Right ventricle myocardium inferior (tissue), 1 donor: ENCODE measurements at regions not wholly inside any gene's neighbourhood (a gene's known extent, or its start where the extent isn't known, plus 50 kb on each side); places are given as distances from the start of the nearest gene placed in this dataset.
"Not testable (repeated sequence)": the region's sequence is repeated elsewhere in the genome, so short reads cannot be mapped to it uniquely, and the experiment has no call there.

Source experiments
- ATAC-seq: fragments of 200-7000 bp; cut with Tn5 transposase; one replicate; pipeline ENCODE4 v1.9.1; 2020; ENCODE audit warnings: mild to moderate bottlenecking, moderate library complexity
- DNase-seq: peaks from one replicate; pipeline ENCODE4 v3.0.0; 2021; ENCODE audit errors: missing footprints
- intact Hi-C: fragments of 100-400 bp; cut with DNase I; formaldehyde crosslinking; loops from one replicate; pipeline ENCODE4 v1.11.0; 2022
- donor health status: DM: no; HTN: yes; CAD: no; lungs with severe emphysema.

DNA sequence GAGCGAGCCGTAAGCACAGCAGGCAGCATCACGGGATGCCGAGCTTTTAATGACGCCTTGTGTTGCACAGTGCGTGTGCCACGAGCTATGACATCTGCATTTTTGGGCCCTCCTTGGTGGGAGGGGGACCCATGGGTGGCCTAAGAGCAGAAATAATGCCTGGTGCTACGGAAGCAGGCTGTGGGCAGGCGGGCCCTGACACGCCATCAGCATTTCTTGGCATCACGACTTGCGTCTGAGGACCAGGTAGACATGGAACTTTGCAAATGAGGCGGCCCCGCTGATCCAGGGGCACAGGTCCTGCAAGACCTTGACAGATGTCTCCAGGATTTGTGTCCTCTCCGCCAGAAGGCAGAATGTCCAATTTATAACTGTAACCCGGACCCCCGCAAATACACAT lies 117.8 kb upstream of the RNF32 start:
- DNase-seq, result no peak
- intact Hi-C loops, result no loop called here
- no peak for ATAC-seq

DNA sequence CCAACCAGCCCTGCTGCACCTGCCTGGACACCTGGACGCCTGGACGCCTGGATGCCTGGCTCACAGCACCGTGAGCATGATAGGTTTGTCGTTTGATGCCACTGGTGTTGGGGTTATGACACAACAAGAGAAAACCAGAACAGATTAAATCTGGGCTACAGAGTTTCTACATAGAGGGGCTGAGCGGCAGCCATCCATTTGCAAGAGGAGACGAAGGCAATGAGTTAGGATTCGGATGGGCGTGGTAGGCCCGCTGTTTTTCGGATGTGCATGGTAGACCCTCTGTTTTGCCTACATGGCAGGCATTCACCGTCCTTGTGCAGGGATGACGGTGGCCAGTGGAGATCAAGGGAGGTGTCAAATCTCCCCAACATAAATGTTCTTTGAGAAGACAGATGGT lies 121.5 kb upstream of the RNF32 start:
- ATAC-seq (no peak), DNase-seq (no peak)
- intact Hi-C loops, result no loop called here

DNA sequence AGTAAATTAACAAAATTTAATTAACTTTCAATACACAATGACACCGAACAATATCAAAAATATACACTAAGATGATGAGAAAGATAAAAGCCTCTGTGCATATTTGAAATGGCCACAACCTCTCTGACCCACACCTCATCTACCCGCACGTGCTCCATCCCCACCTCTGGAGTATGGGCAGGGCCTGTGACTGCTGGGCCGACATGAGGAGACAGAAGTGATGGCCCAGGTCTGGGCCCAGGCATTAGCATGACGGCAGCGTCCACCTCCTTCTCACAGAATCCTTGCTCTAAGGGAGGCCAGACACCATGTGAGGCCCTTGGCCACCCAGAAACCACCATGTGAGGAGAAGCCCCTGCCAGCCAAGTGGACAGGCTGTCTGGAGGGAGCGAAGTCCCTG lies 122.1 kb upstream of the RNF32 start:
- DNase-seq (no peak), ATAC-seq (no peak)
- intact Hi-C loops, result no loop called here

DNA sequence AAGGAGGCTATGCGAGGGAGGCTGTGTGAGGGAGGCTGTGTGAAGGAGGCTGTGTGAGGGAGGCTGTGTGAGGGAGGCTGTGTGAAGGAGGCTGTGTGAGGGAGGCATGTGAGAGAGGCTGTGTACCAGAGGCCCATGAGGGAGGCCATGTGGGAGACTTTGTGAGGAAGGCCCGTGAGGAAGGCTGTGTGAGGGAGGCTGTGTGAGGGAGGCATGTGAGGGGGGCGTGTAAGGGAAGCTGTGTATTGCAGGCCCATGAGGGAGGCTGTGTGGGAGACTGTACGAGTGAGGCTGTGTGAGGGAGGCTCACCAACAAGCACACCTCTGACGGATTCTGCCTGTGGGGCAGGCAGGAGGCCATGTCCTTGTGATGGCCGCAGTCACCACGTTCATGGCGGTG lies 122.7 kb upstream of the RNF32 start:
- DNase-seq, ATAC-seq, intact Hi-C loops: not testable (repeated sequence)

DNA sequence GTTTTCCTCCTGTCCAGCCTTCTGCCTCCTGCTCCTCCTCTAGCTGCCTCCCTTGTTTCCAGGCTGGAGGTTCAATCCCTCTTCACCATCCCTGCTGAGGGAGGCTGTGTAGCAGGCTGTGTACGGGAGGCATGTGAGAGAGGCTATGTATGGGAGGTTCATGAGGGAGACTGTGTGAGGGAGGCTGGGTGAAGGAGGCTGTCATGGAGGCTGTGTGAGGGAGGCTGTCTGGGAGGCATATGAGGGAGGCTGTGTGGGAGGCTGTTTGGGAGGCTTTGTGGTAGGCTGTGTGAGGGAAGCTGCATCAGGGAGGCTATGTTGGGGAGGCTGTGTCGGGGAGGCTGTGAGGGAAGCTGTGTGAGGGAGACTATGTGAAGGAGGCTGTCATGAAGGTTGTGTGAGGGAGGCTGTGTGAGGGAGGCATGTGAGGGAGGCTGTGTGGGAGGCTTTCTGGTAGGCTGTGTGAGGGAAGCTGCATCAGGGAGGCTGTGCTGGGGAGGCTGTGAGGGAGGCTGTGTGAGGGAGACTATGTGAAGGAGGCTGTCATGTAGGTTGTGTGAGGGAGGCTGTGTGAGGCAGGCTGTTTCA lies 123.7 kb upstream of the RNF32 start:
- intact Hi-C loops, result no loop called here
- DNase-seq (no peak), ATAC-seq (no peak)

DNA sequence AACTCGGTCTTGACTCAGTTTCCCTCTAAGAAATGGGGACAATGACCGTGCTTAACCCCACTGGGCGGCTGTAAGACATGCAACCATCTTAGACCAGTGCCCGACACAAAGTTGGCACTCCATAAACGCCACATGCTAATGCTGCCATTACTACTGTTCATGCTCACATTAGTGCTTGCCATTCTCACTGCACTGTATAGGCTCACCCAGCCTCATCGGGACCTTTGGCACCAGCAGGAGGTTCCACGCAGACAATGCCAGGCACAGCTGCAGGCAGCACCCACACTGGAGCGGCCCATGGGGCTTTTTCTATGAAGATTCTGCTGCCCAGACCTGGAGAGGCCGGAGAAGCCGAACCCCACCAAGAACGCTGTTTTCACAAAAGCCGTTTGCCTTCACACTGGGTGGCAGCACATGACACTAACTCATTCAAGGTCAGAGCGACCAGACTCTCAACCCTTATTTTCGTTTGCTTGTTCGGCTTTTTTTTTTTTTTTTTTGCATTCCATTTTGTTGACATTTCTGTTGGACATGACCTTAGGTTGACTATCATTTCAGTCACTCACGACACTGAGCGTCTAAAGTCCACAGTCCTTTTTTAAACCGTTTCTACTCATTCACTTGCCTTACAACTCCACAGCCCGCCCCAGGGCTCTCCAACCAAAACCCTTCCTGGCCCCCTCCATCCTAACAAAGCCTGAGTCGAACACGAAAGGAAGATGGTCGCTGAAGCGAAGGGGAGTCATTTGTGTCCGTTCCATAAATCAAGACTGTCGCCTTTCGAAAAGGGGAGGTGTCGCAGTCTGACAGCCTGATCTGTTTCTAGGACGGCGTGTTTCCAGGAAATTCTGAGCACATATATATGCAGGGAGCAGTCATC lies 124.4 kb upstream of the RNF32 start:
- no peak for ATAC-seq
- DNase-seq, result no peak
- intact Hi-C loops, result no loop called here

GRCh38 chr7:156514851-156515250 lies 125.7 kb upstream of the RNF32 start:
- intact Hi-C loops, result no loop called here
- DNase-seq (no peak), ATAC-seq (no peak)

DNA sequence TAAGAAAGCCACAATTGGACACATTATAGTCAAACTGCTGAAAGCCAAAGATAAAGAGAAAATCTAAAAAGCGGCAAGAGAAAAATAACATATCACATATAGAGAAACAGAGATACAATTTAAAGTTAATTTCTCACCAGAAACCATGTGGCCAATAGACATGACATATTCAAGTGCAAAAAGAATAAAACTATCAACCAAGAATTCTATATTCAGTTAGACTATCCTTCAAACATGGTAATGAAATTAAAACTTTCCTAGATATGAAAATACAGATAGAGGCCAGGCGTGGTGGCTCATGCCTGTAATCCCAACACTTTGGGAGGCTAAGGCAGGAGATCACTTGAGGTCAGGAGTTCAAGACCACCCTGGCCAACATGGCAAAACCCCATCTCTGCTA lies 129.1 kb upstream of the RNF32 start:
- ATAC-seq (no peak), DNase-seq (no peak)
- intact Hi-C loops, result no loop called here

GRCh38 chr7:156510966-156511365 lies 129.6 kb upstream of the RNF32 start:
- intact Hi-C loops, result no loop called here
- DNase-seq, result no peak

DNA sequence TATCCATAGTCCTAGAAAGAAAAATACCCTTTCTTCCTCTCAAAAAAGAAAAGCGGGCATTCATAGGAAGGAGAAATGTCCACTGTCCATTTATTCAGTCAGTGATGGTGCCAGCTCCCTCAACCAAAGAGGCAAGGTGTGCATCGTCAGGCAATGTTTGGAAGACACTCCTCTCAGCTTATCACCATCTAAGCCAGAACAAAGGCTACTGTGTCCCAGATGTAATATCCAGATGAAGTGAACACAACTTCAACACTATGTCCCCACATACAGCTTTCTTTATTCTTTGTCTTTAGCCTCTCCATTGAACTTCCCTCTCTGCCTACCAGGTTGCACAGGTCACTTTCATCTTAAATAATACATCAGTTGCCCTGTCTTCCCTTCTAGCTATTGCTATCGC lies 131.4 kb upstream of the RNF32 start:
- DNase-seq, result no peak
- intact Hi-C loops, result no loop called here
- no peak for ATAC-seq

More at GRCh38 chr7:156510966-156511365, 129.6 kb upstream of the RNF32 start:
- no peak for ATAC-seq

DNA sequence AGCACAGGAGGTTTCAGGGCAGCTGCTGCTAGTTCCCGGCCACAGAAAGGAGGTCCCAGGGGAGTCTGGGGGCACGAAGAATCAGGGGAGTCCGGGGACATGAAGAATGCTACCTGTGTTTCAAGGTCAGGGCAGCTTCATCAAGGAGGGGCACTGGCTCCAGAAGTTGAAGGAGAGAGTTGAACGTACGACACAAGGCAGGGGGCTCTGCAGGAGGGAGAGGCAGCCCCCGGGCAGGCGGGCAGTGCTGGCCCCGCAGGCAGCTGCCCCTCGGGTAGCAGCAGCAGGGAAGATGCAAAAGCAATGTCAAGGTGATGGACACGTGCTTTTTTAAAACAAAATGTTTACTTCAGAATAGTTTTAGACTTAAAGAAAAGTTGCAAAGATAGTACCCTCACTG lies 134.7 kb upstream of the RNF32 start:
- no peak for ATAC-seq
- DNase-seq, result no peak
- intact Hi-C loops, result no loop called here

GRCh38 chr7:156504687-156505545 lies 135.7 kb upstream of the RNF32 start:
- intact Hi-C loops, result no loop called here

DNA sequence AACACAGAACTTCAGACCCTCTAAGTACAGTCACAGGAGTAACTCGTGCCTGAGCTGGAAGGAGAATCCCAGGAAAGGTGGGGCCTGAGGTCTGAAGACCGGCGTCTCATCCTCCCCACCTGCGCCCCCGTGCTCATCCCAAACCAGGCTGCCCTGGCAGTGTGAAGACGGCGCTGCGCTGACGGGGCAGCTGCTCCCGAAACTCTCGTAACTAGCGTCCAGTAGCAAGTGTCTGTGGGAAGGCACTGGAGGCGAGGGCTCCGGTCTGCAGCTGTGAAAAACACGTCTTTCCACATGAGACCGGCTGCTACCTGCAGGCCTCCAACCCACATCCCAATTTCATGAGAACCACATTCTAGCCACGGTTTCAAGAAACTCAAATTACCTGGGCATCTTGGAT lies 136.6 kb upstream of the RNF32 start:
- DNase-seq (no peak), ATAC-seq (no peak)
- intact Hi-C loops, result no loop called here

More at GRCh38 chr7:156504687-156505545, 135.7 kb upstream of the RNF32 start:
- DNase-seq, result no peak
- no peak for ATAC-seq

GRCh38 chr7:156503196-156503595 lies 137.4 kb upstream of the RNF32 start:
- intact Hi-C loops, result no loop called here
- no peak for DNase-seq
- ATAC-seq, result no peak

DNA sequence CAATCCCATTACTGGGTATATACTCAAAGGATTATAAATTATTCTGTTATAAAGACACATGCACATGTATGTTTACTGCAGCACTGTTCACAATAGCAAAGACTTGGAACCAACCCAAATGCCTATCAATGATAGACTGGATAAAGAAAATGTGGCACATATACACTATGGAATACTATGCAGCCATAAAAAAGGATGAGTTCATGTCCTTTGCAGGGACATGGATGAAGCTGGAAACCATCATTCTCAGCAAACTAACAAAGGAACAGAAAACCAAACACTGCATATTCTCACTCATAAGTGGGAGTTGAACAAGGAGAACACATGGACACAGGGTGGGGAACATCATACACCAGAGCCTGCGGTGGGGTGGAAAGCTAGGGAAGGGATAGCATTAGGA lies 138.8 kb upstream of the RNF32 start:
- ATAC-seq, DNase-seq, intact Hi-C loops: not testable (repeated sequence)

DNA sequence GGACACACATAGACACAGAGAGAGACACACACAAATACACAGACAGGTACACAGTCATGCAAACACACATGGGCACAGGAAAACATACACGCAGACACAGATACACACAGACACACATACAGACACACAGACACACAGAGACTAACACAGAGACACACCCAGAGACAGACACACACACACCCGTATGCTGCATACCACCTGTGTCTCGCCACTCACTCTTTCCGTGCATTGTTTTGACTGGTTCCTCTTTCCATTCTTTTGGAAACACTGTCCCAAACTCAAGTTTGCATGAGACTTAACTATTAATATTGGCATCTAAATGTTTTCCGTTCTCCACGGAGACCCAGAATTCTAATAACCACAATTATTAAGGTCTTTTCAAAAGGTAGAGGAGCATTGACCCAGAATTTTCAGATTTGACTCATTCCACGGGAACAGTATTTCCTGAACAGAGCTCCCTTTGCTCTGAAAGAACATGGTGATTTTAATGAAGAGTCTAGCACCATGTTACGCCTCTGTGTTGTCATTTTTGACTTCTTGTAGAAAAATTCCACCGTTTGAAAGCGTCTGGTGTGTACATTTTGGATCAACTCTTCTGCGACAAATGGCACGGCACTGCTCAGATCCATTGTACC lies 141.2 kb upstream of the RNF32 start:
- ATAC-seq, result no peak
- intact Hi-C loops, result no loop called here
- DNase-seq, result no peak

GRCh38 chr7:156497776-156498509 lies 142.6 kb upstream of the RNF32 start:
- intact Hi-C loops, result no loop called here
- no peak for DNase-seq

GRCh38 chr7:156496865-156497264 lies 143.7 kb upstream of the RNF32 start:
- DNase-seq (no peak), ATAC-seq (no peak)
- intact Hi-C loops, result no loop called here

More at GRCh38 chr7:156497776-156498509, 142.6 kb upstream of the RNF32 start:
- ATAC-seq, result no peak
